Smooth muscle cell of the brain vasculature (primary cell): ENCODE measurements at regions not wholly inside any gene's neighbourhood (a gene's known extent, or its start where the extent isn't known, plus 50 kb on each side); places are given as distances from the start of the nearest gene placed in this dataset.

ENCODE experiments used
- DNase-seq: peaks from one replicate; pipeline ENCODE4 v3.0.0-alpha.2; 2012; ENCODE audit warnings: low read depth, low spot score

- DNase-seq: no peak
Observed at GRCh38 chr13:40167327-40167726, 499.1 kb downstream of the FOXO1 start.

DNA sequence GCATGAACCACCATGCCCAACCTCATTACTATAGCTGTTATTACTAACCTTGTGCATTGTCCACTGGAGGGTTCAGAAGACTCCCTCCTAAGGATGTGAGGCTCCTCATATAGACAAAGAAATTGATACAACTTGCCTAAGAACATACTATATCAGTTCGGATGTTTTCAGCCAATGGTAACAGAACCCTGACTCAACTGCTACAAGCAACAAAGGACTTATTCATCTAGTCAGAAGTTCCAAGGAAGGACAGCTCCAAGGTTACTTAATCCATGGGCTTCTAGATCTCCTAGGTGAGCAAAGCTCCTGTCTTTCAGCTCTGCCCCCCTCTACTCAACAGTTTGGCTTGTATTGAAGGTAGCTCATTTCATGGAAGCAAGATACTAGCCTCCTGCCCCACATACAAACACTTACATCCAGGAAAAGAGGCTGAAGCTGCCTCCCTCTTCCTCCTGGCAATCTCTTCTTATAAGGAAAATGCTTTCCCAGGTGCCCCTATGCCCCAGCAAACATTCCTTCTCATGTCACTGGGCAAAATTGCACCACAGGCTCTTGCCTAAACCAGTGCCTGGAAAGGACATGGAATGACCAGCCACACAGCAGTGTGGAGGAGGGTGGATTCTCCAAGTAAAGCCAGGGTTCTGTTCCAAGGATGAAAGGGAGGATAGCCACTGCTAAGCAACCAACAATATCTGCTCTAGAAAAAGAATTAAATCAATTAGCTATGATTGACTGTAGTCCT lies 497.8 kb downstream of the FOXO1 start:
- no peak for DNase-seq

DNA sequence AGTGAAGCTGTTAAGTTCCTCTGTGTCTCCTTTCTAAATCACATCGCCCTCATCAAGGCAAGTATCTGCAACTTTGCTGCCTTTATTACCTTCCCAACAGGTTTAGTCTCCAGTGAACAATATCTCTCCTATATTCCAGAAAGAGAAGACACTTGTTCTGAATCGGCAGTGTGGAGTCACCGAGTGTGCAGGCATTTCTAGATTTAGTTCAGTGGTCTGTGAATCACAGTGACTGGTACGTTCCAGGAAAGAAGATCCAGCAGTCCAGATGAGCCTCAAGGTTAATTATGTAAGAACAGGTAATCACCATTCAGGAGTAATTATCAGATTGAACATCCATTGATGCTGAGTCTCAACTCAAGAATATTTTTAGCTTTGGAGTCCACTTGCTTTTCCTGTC lies 497.0 kb downstream of the FOXO1 start:
- no peak for DNase-seq

GRCh38 chr13:40170091-40170490 lies 496.4 kb downstream of the FOXO1 start:
- DNase-seq: no peak

DNA sequence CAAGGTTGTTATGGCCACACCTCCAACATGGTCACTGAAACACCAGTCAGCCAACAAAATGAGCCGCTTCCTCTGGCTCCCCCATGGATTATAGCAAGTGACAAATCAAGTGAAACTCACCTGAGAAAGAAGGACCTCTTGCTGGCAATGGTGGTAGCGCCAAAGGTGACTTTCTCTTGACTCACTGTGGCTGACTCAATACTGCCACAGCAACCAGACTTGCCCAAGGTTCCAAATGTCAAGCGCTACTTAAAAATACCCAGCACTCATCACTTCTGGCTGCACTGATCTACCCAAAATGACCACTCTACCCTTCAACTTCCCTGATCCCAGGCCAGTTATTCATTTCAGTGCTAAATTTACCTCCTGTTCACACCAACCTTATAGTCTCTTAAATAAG lies 495.5 kb downstream of the FOXO1 start:
- DNase-seq: no peak

DNA sequence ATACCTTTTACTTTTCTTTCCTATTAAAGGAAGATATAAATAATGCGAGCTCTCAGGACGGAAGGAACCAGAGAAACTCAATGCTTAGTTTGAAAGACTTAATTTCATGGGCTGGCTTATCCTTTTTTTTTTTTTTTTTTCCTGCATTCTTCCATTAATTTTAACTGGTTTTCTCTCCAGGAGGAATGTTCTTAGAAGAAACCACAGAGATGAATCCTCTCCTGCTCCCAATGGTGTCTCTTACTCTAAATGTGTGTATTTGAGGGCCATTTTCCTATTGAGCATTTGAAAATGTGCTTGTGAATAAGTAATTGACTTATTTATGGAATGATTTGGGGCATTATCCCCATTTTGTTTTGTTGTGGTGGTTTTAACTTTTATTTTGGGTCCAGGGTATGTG lies 494.9 kb downstream of the FOXO1 start:
- no peak for DNase-seq

DNA sequence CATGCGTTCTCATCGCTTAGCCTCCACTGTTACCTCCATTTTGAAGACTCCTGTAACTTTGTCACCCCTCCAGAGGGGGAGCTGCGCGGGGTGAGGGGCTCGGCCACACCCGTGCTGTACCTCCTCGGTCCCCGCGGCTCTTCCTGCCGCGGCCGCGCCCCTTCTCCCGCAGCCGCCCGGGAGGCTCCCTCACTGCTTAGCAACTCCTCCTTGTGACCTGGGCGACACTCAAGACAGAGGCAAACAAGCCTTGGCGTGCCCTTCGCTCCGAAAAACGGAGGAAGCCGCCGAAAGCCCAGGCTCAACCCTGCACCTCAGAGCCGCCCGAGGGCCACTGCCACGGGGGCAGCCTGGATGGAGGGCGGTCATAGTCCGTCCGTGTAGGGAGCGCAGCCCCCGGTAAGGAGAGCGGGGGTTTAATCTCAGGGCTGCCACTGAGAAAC lies 494.3 kb downstream of the FOXO1 start:
- no peak for DNase-seq

GRCh38 chr13:40172878-40173277 lies 493.6 kb downstream of the FOXO1 start:
- DNase-seq: no peak

DNA sequence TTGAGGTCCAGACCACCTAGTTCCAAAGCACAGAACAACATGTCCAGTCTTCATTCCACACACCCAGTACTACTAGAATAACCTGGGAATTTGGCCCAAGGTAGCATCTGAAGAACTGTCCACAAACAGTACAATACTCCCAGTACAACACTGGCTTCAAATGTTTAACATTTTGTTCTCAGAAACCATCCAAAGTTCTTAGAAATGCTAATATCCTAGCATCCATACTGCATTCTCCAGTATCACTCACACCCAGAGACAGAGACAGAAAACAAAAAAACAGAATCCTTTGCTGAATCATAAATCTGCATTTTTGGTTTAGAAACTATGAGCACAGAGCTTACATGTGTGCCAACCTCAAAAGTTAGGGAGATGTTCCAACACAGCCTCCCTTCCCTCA lies 490.8 kb downstream of the FOXO1 start:
- DNase-seq: no peak

- DNase-seq: no peak
Observed at GRCh38 chr13:40176242-40176641, 490.2 kb downstream of the FOXO1 start.

GRCh38 chr13:40178130-40178529 lies 488.3 kb downstream of the FOXO1 start:
- DNase-seq: no peak

DNA sequence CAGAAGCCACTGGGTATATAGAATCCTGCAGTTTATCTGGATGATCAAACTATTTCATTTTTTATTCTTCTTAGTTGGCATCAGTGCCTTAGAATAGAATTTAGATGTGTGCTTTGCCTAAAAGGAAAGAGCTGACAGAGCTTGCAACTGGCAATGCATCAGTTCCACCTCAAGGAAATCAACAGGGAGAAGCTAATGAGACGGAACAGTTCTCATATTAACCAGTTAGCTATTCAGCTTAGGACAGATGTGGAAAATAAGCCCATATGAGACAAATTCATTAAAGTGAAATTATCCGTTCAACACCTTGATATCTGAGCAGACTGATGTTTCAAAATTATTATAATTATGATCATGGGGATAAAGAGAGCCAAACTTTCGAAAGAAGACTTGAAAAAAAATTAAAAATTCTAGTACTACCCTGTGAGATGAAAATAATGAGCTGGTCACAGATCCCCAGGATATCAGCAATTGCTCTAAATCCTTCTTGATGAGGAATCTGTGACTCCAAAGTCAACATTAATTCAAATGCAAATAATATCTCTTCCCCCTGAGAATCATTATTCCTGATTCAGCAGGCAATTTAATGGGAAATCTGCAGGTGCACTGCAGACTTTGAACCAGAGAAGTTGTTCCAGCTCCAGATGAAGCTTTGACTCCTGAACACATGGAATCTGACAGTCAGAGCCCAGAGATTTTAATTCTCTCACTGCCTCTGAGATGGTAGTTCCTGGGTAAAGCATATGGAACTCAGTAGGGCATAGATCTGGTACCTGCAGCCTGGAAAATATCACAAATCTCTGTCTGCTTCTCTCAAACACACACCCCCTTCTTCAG lies 486.8 kb downstream of the FOXO1 start:
- no peak for DNase-seq

- no peak for DNase-seq
Observed at GRCh38 chr13:40180776-40181175, 485.7 kb downstream of the FOXO1 start.

DNA sequence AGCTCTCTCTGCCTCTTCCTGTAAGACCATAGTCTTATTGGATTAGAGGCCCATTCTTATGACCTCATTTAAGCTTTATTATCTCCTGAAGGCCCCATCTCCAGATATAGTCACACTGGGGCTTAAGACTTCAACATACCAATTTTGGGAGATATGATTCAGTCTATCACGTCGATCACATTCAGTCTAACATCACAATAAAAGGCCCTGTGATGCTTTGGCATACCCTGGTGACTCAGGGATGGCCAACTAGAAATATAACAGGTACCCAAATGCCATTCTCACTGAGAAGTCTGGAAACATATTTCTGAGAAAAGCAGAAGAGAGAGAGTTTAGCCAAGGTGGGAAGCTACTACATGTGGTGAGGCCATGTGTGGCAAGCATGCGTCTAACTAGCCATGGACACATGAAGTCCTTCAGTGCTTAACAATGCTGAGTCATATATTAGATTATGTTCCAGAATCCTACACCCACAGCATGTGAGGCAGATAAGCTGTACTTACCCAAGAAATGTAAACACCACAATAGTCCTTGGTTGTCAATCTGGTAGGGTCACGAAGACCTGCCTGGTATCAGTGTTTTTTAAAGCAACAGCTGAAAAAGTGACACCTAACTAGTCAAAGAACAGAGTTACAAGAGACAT lies 485.1 kb downstream of the FOXO1 start:
- DNase-seq: no peak

GRCh38 chr13:40182591-40182990 lies 483.9 kb downstream of the FOXO1 start:
- DNase-seq: no peak

GRCh38 chr13:40185414-40185813 lies 481.0 kb downstream of the FOXO1 start:
- no peak for DNase-seq

DNA sequence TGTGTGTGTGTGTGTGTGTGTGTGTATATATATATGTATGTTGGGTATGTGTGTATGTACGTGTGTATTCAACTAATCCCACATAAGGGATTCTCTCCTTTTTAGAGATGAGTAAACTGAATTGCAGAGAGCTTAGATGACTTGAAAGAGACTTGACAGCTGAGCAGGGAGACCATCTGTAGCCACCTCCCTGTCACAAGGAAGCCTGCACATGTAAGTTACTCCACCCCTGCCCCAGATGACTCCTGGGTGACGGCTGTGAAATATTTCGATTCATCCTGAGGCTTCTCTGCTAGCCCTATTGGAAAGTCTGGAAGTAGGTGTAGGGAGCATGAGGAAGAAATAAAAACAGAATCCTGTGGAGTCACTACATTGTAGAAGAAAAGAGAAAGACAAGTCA lies 480.4 kb downstream of the FOXO1 start:
- no peak for DNase-seq

DNA sequence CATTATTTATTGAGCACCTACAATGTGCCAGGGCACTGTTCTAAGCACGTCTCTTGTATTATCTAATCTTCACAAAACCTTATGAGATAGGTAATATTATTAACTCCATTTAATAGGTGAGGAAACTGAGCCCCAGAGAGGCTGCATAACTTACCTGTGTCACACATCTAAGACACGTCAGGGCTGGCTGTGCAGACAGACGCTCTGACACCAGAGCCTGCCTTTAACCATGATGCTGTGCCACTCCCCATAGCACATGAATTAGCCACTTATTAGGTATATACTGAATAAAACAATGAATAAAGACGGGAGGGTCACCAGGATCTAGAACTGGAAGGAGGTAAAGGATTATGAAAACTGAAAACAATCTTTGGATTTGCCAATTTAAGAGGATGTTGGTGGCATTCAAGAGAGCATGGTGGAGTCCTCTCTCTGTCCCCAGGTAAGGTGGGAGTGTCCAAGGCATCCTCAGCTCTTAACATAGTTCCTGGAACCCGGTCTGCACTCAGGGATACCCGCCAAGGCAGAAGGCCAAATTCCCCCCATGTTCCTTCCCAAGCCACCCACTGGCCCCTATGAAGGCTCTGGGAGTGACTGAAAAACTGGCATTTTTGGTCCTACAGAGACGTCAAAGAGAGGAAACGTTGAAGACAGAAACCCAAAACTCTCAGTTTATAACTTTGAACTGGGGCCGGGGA lies 479.7 kb downstream of the FOXO1 start:
- no peak for DNase-seq

- no peak for DNase-seq
Observed at GRCh38 chr13:40187324-40187795, 479.1 kb downstream of the FOXO1 start.

DNA sequence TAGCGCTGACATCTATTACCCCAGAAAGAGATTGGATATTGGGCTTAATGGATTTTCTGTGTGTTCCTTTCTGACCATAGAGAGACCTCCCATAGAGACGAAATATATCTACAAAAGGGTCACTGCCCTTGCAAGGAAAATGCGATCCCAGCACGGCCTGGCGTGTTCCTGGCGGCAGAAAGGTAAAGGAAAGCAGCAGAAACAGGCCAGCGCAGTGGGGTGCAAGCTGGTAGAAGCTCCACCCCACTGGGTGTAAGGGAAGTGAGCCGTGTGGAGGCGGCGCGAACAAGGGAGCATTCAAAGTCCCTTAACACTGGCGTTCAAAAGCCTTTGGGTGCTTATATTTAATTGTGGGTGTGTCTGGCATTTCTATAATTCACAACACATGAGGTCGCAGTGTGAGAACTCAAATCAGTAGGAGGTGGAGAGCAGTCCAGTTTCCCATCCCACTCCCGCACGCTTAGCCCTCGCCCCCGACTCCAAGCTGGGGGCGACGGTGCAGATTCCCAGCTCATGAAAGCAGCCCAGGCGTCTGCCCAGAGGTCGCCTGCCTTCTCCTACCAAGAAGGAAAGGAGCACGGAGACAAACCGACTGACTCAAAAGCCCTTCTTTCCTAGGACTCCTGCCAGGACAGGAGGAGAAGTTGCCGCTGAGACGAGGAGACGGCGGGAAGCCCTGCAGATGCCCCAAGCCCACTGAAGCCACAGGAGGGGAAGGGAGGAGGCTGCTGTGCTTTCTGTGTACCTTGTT lies 478.4 kb downstream of the FOXO1 start:
- peak; percentile 28 for DNase-seq

DNA sequence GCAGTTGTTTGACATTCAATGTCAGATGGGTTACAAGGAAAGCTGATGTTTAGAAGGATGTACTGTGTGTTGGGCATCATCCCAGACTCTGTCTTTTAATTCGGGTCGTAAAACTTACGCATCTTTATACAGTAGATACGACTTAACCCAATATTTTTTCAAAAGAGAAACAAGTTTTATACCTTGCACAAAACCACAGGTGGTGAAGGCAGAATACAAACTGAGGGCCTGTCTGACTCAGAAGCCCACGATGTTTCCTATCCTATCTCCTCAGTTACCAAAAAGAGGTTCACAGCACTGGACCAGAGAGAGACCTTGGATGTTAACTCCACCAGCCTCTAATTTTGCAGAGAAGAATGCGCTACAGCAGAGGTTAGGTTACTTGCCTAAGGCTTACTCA lies 477.0 kb downstream of the FOXO1 start:
- DNase-seq: no peak
